ENCODE measurements at regions not wholly inside any gene's neighbourhood (a gene's known extent, or its start where the extent isn't known, plus 50 kb on each side); places are given as distances from the start of the nearest gene placed in this dataset.

GRCh38 chr3:62955126-62955525 is 79.9 kb upstream of the CADPS start:
- H3K36me3 ChIP-seq (ENCODE audit: control insufficient read depth in 4 of 4, insufficient read depth in 4 of 4, low read length in 4 of 4) = no peaks in the 10 kb centered on the region
- peaks cover 0 to 4% (median 0%) of the 10 kb centered on the region in 4 donors for H3K9me3 ChIP-seq (ENCODE audit: control insufficient read depth in 4 of 4, insufficient read depth in 3 of 4, low read length in 3 of 4)
- TF ChIP-seq CTCF (IDR thresholded peaks at IDR 0.05; ENCODE audit: control extremely low read depth, extremely low read depth) = no peak
- no peaks in the 10 kb centered on the region for H3K4me1 ChIP-seq (ENCODE audit: control insufficient read depth in 5 of 5, insufficient read depth in 5 of 5, low read length in 5 of 5)
- H3K27me3 ChIP-seq (ENCODE audit: control insufficient read depth in 3 of 3, insufficient read depth in 3 of 3, low read length in 2 of 3) = no peaks in the 10 kb centered on the region
- no peak overlapping the region for H3K9ac ChIP-seq (ENCODE audit: insufficient read depth in 1 of 2, low read length in 2 of 2)
- ATAC-seq (ENCODE audit: insufficient read depth, low FRiP score) (no peak), DNase-seq (no peak)
- H3K27ac ChIP-seq (ENCODE audit: low read depth in 1 of 2, low read length in 1 of 2) = no peak overlapping the region
- 59 to 64% methylated on average over 4 of the region's 4 CpGs for WGBS, 2 donors
- H3K4me3 ChIP-seq = no peak overlapping the region

- H3K27me3 ChIP-seq (ENCODE audit: control insufficient read depth in 3 of 3, insufficient read depth in 3 of 3, low read length in 2 of 3) = no peaks in the 10 kb centered on the region
- DNase-seq (no peak), ATAC-seq (ENCODE audit: insufficient read depth, low FRiP score) (no peak)
- H3K9me3 ChIP-seq (ENCODE audit: control insufficient read depth in 4 of 4, insufficient read depth in 3 of 4, low read length in 3 of 4) = peaks cover 0 to under 1% (median 0%) of the 10 kb centered on the region in 4 donors
- no peak overlapping the region for H3K9ac ChIP-seq (ENCODE audit: insufficient read depth in 1 of 2, low read length in 2 of 2)
- H3K27ac ChIP-seq (ENCODE audit: low read depth in 1 of 2, low read length in 1 of 2) = no peak overlapping the region
- H3K36me3 ChIP-seq (ENCODE audit: control insufficient read depth in 4 of 4, insufficient read depth in 4 of 4, low read length in 4 of 4) = no peaks in the 10 kb centered on the region
- no peaks in the 10 kb centered on the region for H3K4me1 ChIP-seq (ENCODE audit: control insufficient read depth in 5 of 5, insufficient read depth in 5 of 5, low read length in 5 of 5)
- no peak for TF ChIP-seq CTCF (IDR thresholded peaks at IDR 0.05; ENCODE audit: control extremely low read depth, extremely low read depth)
- no peak overlapping the region for H3K4me3 ChIP-seq
- WGBS, 2 donors = 53 to 79% methylated on average over 2 of the region's 2 CpGs
Observed at GRCh38 chr3:62956411-62956810, 81.2 kb upstream of the CADPS start.

- WGBS, 2 donors = 81% methylated on average over 6 of the region's 6 CpGs
- ATAC-seq (ENCODE audit: insufficient read depth, low FRiP score) = no peak
Observed at GRCh38 chr3:62961874-62962556, 86.8 kb upstream of the CADPS start.

More at GRCh38 chr3:62961874-62962556, 86.8 kb upstream of the CADPS start:
- H3K9me3 ChIP-seq (ENCODE audit: control insufficient read depth in 4 of 4, insufficient read depth in 3 of 4, low read length in 3 of 4) = peaks cover 0 to 2% (median 0%) of the 10 kb centered on the region in 4 donors
- H3K36me3 ChIP-seq (ENCODE audit: control insufficient read depth in 4 of 4, insufficient read depth in 4 of 4, low read length in 4 of 4) = no peaks in the 10 kb centered on the region
- H3K9ac ChIP-seq (ENCODE audit: insufficient read depth in 1 of 2, low read length in 2 of 2) = no peak overlapping the region
- TF ChIP-seq CTCF (IDR thresholded peaks at IDR 0.05; ENCODE audit: control extremely low read depth, extremely low read depth) = no peak
- H3K27ac ChIP-seq (ENCODE audit: low read depth in 1 of 2, low read length in 1 of 2) = no peak overlapping the region
- H3K4me3 ChIP-seq = no peak overlapping the region
- no peaks in the 10 kb centered on the region for H3K4me1 ChIP-seq (ENCODE audit: control insufficient read depth in 5 of 5, insufficient read depth in 5 of 5, low read length in 5 of 5)
- no peak for DNase-seq
- H3K27me3 ChIP-seq (ENCODE audit: control insufficient read depth in 3 of 3, insufficient read depth in 3 of 3, low read length in 2 of 3) = no peaks in the 10 kb centered on the region
